ENCODE measurements at regions not wholly inside any gene's neighbourhood (a gene's known extent, or its start where the extent isn't known, plus 50 kb on each side); places are given as distances from the start of the nearest gene placed in this dataset.

- Histone ChIP-seq H3F3A (replicated peaks; ENCODE audit: low read depth) (no peaks in the 10 kb centered on the region), H3K36me3 (ENCODE audit: insufficient read depth) (no peaks in the 10 kb centered on the region), H2AFZ (no peak overlapping the region), H3K27ac (ENCODE audit: low read depth) (no peak overlapping the region), H3K4me2 (no peak overlapping the region), H3K9me2 (ENCODE audit: insufficient read depth) (peaks cover 2% of the 10 kb centered on the region; the same call in 1 of the 2 replicates), H4K20me1 (replicated peaks; ENCODE audit: insufficient read depth) (no peaks in the 10 kb centered on the region), H3K4me1 (ENCODE audit: insufficient read depth) (no peaks in the 10 kb centered on the region), H3K27me3 (ENCODE audit: insufficient read depth) (no peaks in the 10 kb centered on the region), H3K4me3 (no peak overlapping the region), H3K79me2 (replicated peaks; ENCODE audit: insufficient read depth) (no peaks in the 10 kb centered on the region)
- Mint-ChIP-seq H3K9me3 (no peaks in the 10 kb centered on the region), H3K27me3 (ENCODE audit: insufficient read depth, low read depth, poor library complexity) (no peaks in the 10 kb centered on the region), H3K27ac (0 out of 2 replicates have a peak overlapping the region, but pooled peaks have one; percentile 53), H3K36me3 (ENCODE audit: low read depth) (no peaks in the 10 kb centered on the region), H3K4me3 (no peak overlapping the region), H3K4me1 (no peaks in the 10 kb centered on the region)
- no peak for TF ChIP-seq ZNF462 (CRISPR knock-in tag; IDR thresholded peaks at IDR 0.05)
- no peak for TF ChIP-seq JUNB (IDR thresholded peaks at IDR 0.05; ENCODE audit: unreplicated experiment)
- DNase-seq (ENCODE audit: low spot score) (no peak), ATAC-seq (no peak)
These were observed 459.4 kb upstream of the AZI2 start for GRCh38 chr3:28808068-28808467.

GRCh38 chr3:28816017-28816416 is 464.9 kb upstream of the RBMS3 start:
- Mint-ChIP-seq H3K4me1 (no peaks in the 10 kb centered on the region), H3K9me3 (no peaks in the 10 kb centered on the region), H3K27me3 (ENCODE audit: insufficient read depth, low read depth, poor library complexity) (no peaks in the 10 kb centered on the region), H3K27ac (no peak overlapping the region), H3K36me3 (ENCODE audit: low read depth) (no peaks in the 10 kb centered on the region), H3K4me3 (no peak overlapping the region)
- no peaks in the 10 kb centered on the region for H3F3A ChIP-seq (replicated peaks; ENCODE audit: low read depth)
- no peaks in the 10 kb centered on the region for H3K9me2 ChIP-seq (ENCODE audit: insufficient read depth)
- H3K27me3 ChIP-seq (ENCODE audit: insufficient read depth): no peaks in the 10 kb centered on the region
- ATAC-seq (no peak), DNase-seq (ENCODE audit: low spot score) (no peak)
- H3K4me3 ChIP-seq: no peak overlapping the region
- H3K79me2 ChIP-seq (replicated peaks; ENCODE audit: insufficient read depth): no peaks in the 10 kb centered on the region
- no peak overlapping the region for H3K27ac ChIP-seq (ENCODE audit: low read depth)
- H3K4me1 ChIP-seq (ENCODE audit: insufficient read depth): no peaks in the 10 kb centered on the region
- H3K4me2 ChIP-seq: no peak overlapping the region
- H2AFZ ChIP-seq: no peak overlapping the region
- no peaks in the 10 kb centered on the region for H4K20me1 ChIP-seq (replicated peaks; ENCODE audit: insufficient read depth)
- no peaks in the 10 kb centered on the region for H3K36me3 ChIP-seq (ENCODE audit: insufficient read depth)
- no peak for TF ChIP-seq ZNF462 (CRISPR knock-in tag; IDR thresholded peaks at IDR 0.05)
- no peak for TF ChIP-seq EZH2 (IDR thresholded peaks at IDR 0.05; ENCODE audit: low read depth, unreplicated experiment)
- no peak for TF ChIP-seq ETS1 (IDR thresholded peaks at IDR 0.05)
- no peak for TF ChIP-seq ZNF331 (CRISPR knock-in tag; IDR thresholded peaks at IDR 0.05; ENCODE audit: low read depth)
